ENCODE measurements at regions not wholly inside any gene's neighbourhood (a gene's known extent, or its start where the extent isn't known, plus 50 kb on each side); places are given as distances from the start of the nearest gene placed in this dataset.

DNA sequence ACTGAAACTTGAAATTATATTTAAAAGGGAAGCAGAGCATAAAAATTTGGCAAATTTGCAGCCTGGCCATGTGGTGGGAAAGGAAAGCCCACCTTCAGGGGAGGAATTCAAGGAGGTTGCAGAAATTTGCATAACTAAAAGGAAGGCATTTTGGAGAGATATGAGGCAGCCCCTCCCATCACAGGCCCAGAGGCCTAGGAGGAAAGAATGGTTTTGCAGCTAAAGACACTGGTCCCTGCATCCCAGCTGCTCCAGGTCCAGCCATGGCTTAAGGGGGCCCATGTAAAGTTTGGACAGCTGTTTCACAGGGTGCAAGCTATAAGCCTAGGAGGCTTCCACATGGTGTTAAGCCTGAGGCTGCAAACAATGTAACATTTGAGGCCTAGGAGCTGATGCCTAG is 212.5 kb downstream of the NNT start:
- TF ChIP-seq PCBP2 (IDR thresholded peaks at IDR 0.05; ENCODE audit: low read depth, low read length, poor library complexity, severe bottlenecking), result no peak
- TF ChIP-seq NR2C2 (CRISPR knock-in tag; IDR thresholded peaks at IDR 0.05), result no peak
- no peak for TF ChIP-seq NR2C2 (tag; IDR thresholded peaks at IDR 0.05)
- no peak for TF ChIP-seq HNRNPH1 (optimal IDR thresholded peaks at IDR 0.05; ENCODE audit: low read depth, low read length)
